Mesendoderm (in vitro differentiated cells): ENCODE measurements at regions not wholly inside any gene's neighbourhood (a gene's known extent, or its start where the extent isn't known, plus 50 kb on each side); places are given as distances from the start of the nearest gene placed in this dataset.
A peak's percentile ranks its signal among the peaks of the same experiment; 100 is the strongest.

ENCODE experiments used
- DNase-seq: peaks from one replicate; pipeline ENCODE4 v3.0.0; 2013
- H2AK5ac ChIP-seq: 2 replicates; pipeline ENCODE4 v1.6.1; 2013; ENCODE audit warnings: low read length, inconsistent platforms
- H2BK120ac ChIP-seq: 2 replicates; pipeline ENCODE4 v1.6.1; 2013; ENCODE audit warnings: low read depth, mild to moderate bottlenecking, low read length, moderate library complexity, mixed read lengths
- H2BK15ac ChIP-seq: replicated peaks from 2 replicates; pipeline ENCODE4 v1.6.1; 2013; ENCODE audit warnings: low read depth, mild to moderate bottlenecking, moderate library complexity
- H2BK5ac ChIP-seq: 2 replicates; pipeline ENCODE4 v1.6.1; 2013; ENCODE audit warnings: low read length, inconsistent platforms
- H3K18ac ChIP-seq: 2 replicates; pipeline ENCODE4 v1.6.1; 2013; ENCODE audit warnings: mild to moderate bottlenecking, low read length, mixed read lengths
- H3K23ac ChIP-seq: one replicate; pipeline ENCODE4 v1.6.1; 2013; ENCODE audit warnings: low read length
- H3K27ac ChIP-seq: 2 replicates; pipeline ENCODE4 v1.5.1; 2013; ENCODE audit warnings: low read depth, mild to moderate bottlenecking, inconsistent platforms, low read length, moderate library complexity
- H3K27me3 ChIP-seq: 2 replicates; pipeline ENCODE4 v1.6.1; 2013; ENCODE audit warnings: low read length, control low read depth, mild to moderate bottlenecking, inconsistent platforms; ENCODE audit not compliant: insufficient read depth, poor library complexity
- H3K36me3 ChIP-seq: 2 replicates; pipeline ENCODE4 v1.6.1; 2013; ENCODE audit warnings: low read length, inconsistent platforms; ENCODE audit not compliant: control insufficient read depth, insufficient read depth
- H3K4ac ChIP-seq: one replicate; pipeline ENCODE4 v1.6.1; 2013; ENCODE audit warnings: low read depth, mild to moderate bottlenecking, low read length, moderate library complexity
- H3K4me1 ChIP-seq: 2 replicates; pipeline ENCODE4 v1.6.1; 2013; ENCODE audit warnings: low read depth, low read length, inconsistent platforms; ENCODE audit not compliant: control insufficient read depth
- H3K4me2 ChIP-seq: 2 replicates; pipeline ENCODE4 v1.6.1; 2013; ENCODE audit warnings: low read length
- H3K4me3 ChIP-seq: 2 replicates; pipeline ENCODE4 v1.5.1; 2013; ENCODE audit warnings: mild to moderate bottlenecking, low read length
- H3K56ac ChIP-seq: one replicate; pipeline ENCODE4 v1.6.1; 2013; ENCODE audit warnings: low read length
- H3K79me1 ChIP-seq: 2 replicates; pipeline ENCODE4 v1.6.1; 2013; ENCODE audit warnings: low read length, inconsistent platforms
- H3K79me2 ChIP-seq: 2 replicates; pipeline ENCODE4 v1.6.1; 2013; ENCODE audit warnings: mild to moderate bottlenecking, low read length; ENCODE audit not compliant: control insufficient read depth, insufficient read depth
- H3K9ac ChIP-seq: 2 replicates; pipeline ENCODE4 v1.6.1; 2013; ENCODE audit warnings: low read length, inconsistent platforms
- H4K5ac ChIP-seq: one replicate; pipeline ENCODE4 v1.6.1; 2013; ENCODE audit warnings: low read length
- H4K8ac ChIP-seq: one replicate; pipeline ENCODE4 v1.6.1; 2013; ENCODE audit warnings: low read depth, mild to moderate bottlenecking, control low read depth, low read length, moderate library complexity
- WGBS: extraction: QIAGEN DNeasy Blood & Tissue Kit; methylation state at CpG from one replicate; pipeline ENCODE4 v1.1.7; 2013; ENCODE audit warnings: low lambda C conversion rate, missing lambda C conversion rate; ENCODE audit not compliant: insufficient coverage; ENCODE audit errors: extremely low coverage; 5-methylcytosine and 5-hydroxymethylcytosine counted together

DNA sequence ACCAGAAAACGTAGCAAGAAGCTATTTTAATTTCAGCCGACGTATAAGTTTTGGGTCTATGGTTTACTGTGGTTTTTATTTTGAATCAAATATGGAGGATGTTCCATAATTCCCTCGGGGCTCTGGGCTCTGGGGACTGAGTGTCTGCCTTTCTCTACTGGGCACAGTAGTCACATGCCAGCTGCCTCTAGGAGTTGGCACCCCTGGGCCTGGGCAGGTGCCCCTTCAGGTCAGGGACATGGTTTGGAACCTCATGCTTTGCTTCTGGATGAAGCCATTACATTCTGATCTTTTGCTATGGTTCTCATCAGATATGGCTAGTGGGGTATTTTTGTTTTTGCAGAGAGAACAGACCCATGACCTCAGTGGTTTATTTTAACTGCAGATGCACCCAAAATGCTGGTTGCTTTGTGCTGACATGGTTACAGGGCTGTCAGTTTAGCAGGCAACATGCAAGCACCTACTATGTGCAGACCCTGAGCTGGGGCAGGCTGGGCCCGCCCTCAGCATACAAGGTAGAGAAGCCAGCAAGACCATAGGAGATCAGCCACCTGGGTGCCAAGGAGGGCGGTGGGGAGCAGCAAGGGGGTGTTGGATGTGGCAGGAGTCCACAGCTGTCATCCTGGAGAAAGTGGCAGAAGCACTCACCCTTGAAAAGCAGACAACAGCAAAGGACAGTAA lies 54.5 kb upstream of the PSD2 start:
- Histone ChIP-seq H3K4me2 (no peak overlapping the region), H4K8ac (no peak overlapping the region), H2BK5ac (no peak overlapping the region), H3K23ac (no peak overlapping the region), H3K79me2 (no peaks in the 10 kb centered on the region), H2BK15ac (no peak overlapping the region), H3K4ac (no peak overlapping the region), H3K79me1 (no peaks in the 10 kb centered on the region), H3K56ac (no peak overlapping the region), H3K9ac (no peak overlapping the region), H3K27me3 (no peaks in the 10 kb centered on the region), H3K18ac (no peak overlapping the region), H2AK5ac (no peak overlapping the region), H4K5ac (no peak overlapping the region), H3K27ac (no peak overlapping the region), H3K4me3 (no peak overlapping the region), H3K4me1 (peaks cover 19% of the 10 kb centered on the region), H3K36me3 (no peaks in the 10 kb centered on the region), H2BK120ac (no peak overlapping the region)
- WGBS: no CpG with 5 or more reads among the region's 6 CpGs
- DNase-seq: no peak

GRCh38 chr5:139741823-139742172 lies 53.8 kb upstream of the PSD2 start:
- Histone ChIP-seq H3K4ac (no peak overlapping the region), H3K4me3 (no peak overlapping the region), H3K23ac (no peak overlapping the region), H3K56ac (no peak overlapping the region), H3K27me3 (no peaks in the 10 kb centered on the region), H3K18ac (no peak overlapping the region), H3K36me3 (no peaks in the 10 kb centered on the region), H3K9ac (no peak overlapping the region), H2BK120ac (no peak overlapping the region), H2AK5ac (no peak overlapping the region), H2BK5ac (no peak overlapping the region), H3K4me2 (no peak overlapping the region), H3K79me2 (no peaks in the 10 kb centered on the region), H3K27ac (no peak overlapping the region), H3K4me1 (peaks cover 19% of the 10 kb centered on the region), H4K8ac (no peak overlapping the region), H4K5ac (no peak overlapping the region), H2BK15ac (no peak overlapping the region), H3K79me1 (no peaks in the 10 kb centered on the region)
- no CpG with 5 or more reads among the region's 3 CpGs for WGBS
- DNase-seq: no peak

GRCh38 chr5:139742173-139742903 lies 53.3 kb upstream of the PSD2 start:
- H3K9ac ChIP-seq: no peak overlapping the region
- no peak overlapping the region for H2BK5ac ChIP-seq
- H3K4me2 ChIP-seq: no peak overlapping the region
- DNase-seq: peak; percentile 58
- H4K5ac ChIP-seq: no peak overlapping the region
- H3K4me3 ChIP-seq: no peak overlapping the region
- no peak overlapping the region for H3K23ac ChIP-seq
- H3K56ac ChIP-seq: no peak overlapping the region
- H2BK15ac ChIP-seq: no peak overlapping the region
- H4K8ac ChIP-seq: no peak overlapping the region
- H3K27ac ChIP-seq: no peak overlapping the region
- no CpG with 5 or more reads among the region's 14 CpGs for WGBS
- peaks cover 19% of the 10 kb centered on the region for H3K4me1 ChIP-seq
- no peaks in the 10 kb centered on the region for H3K27me3 ChIP-seq
- no peaks in the 10 kb centered on the region for H3K79me2 ChIP-seq
- no peak overlapping the region for H2BK120ac ChIP-seq
- H3K4ac ChIP-seq: no peak overlapping the region
- H3K36me3 ChIP-seq: no peaks in the 10 kb centered on the region
- no peak overlapping the region for H3K18ac ChIP-seq
- no peaks in the 10 kb centered on the region for H3K79me1 ChIP-seq
- no peak overlapping the region for H2AK5ac ChIP-seq

GRCh38 chr5:139743001-139743771 lies 52.4 kb upstream of the PSD2 start:
- WGBS: no CpG with 5 or more reads among the region's 9 CpGs
- Histone ChIP-seq H3K23ac (no peak overlapping the region), H3K4ac (no peak overlapping the region), H3K36me3 (no peaks in the 10 kb centered on the region), H2BK15ac (no peak overlapping the region), H2BK120ac (no peak overlapping the region), H2BK5ac (no peak overlapping the region), H4K5ac (no peak overlapping the region), H3K56ac (peak overlapping the region; percentile 72), H3K18ac (no peak overlapping the region), H3K27ac (no peak overlapping the region), H3K4me3 (no peak overlapping the region), H2AK5ac (peak overlapping the region; percentile 92), H3K27me3 (peaks cover 2% of the 10 kb centered on the region), H3K4me1 (peaks cover 20% of the 10 kb centered on the region), H3K4me2 (no peak overlapping the region), H3K79me2 (no peaks in the 10 kb centered on the region), H3K79me1 (no peaks in the 10 kb centered on the region), H4K8ac (no peak overlapping the region), H3K9ac (no peak overlapping the region)
- no peak for DNase-seq

DNA sequence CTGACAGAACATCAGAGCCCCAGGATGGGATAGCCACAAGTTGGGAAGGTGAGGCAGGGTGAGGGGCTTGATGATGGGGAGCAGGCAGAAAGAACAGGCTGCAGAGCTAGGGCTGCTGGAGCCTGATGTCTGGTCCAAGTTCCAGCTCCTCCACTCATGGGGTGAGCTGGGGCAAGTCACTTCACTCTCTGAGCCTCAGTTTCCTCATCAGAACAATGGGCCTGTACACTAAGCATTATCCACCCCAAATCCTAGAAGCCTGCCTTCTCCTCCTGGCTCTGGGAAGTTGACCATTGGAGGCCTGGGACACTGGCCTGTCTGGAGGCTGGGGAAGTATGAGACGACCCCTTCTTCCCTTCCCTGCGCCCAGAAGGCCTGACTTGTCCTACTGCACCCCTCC lies 51.8 kb upstream of the PSD2 start:
- no peak overlapping the region for H3K18ac ChIP-seq
- H3K4me3 ChIP-seq: no peak overlapping the region
- no peaks in the 10 kb centered on the region for H3K79me1 ChIP-seq
- peaks cover 6% of the 10 kb centered on the region for H3K27me3 ChIP-seq
- H2BK5ac ChIP-seq: no peak overlapping the region
- H2AK5ac ChIP-seq: peak overlapping the region; percentile 92
- no peak overlapping the region for H3K9ac ChIP-seq
- no CpG with 5 or more reads among the region's 2 CpGs for WGBS
- peak overlapping the region; percentile 54 for H3K56ac ChIP-seq
- no peak overlapping the region for H3K27ac ChIP-seq
- no peak overlapping the region for H4K5ac ChIP-seq
- no peak overlapping the region for H3K23ac ChIP-seq
- H3K4me2 ChIP-seq: no peak overlapping the region
- H3K4me1 ChIP-seq: peaks cover 20% of the 10 kb centered on the region
- H3K36me3 ChIP-seq: no peaks in the 10 kb centered on the region
- no peak overlapping the region for H2BK15ac ChIP-seq
- no peak overlapping the region for H3K4ac ChIP-seq
- no peaks in the 10 kb centered on the region for H3K79me2 ChIP-seq
- no peak overlapping the region for H2BK120ac ChIP-seq
- DNase-seq: no peak
- no peak overlapping the region for H4K8ac ChIP-seq
